LoVo (cell line): ENCODE measurements at regions not wholly inside any gene's neighbourhood (a gene's known extent, or its start where the extent isn't known, plus 50 kb on each side); places are given as distances from the start of the nearest gene placed in this dataset.

Experiments
- DNase-seq: peaks from one replicate; pipeline ENCODE4 v3.0.0-alpha.2; 2016; ENCODE audit warnings: low spot score

- no peak for DNase-seq
Measured at GRCh38 chr21:25025596-25025995, 581.7 kb downstream of the MRPL39 start.

DNA sequence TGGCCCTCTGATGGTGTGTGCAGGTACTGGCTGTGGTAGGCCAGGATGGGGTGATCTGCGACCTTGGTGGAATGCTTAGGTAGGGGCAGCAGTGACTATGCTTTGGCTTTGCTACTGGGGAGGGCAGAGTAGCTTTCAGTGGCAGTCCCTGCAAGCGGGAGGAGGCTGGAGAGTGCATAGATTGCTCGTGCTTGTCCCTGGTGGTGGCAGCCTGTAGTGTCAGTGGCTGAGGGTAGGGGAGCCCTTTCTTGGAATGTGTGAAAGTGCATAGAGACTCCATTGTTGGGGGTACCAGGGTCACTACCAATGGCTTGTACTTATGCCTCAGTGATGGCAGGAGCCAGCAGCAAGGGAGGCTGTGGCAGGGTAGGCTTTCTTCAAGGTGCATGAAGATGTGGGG is 582.6 kb downstream of the MRPL39 start:
- DNase-seq, result no peak

- DNase-seq, result no peak
Measured at GRCh38 chr21:25005388-25005787, 601.9 kb downstream of the MRPL39 start.

DNA sequence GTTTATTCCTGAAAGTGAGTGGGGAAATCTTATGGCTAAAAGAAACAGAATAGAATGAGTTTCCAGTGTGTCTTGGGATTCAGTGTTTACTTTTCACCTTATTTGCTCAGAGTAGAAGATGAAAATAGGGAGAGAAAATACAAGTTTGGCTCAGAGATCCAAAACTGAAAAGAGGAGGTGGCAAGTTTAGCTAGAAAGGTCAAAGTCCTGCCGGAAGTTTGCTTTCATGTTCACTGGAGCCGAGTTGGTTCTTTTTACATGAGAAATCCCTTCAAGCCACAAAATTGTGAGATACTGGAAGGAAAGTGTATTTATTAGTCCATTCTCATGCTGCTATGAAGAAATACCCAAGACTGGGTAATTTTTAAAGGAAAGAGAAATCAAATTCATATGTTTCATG is 604.6 kb downstream of the MRPL39 start:
- DNase-seq, result no peak

GRCh38 chr21:24995216-24995615 is 612.1 kb downstream of the MRPL39 start:
- no peak for DNase-seq

DNA sequence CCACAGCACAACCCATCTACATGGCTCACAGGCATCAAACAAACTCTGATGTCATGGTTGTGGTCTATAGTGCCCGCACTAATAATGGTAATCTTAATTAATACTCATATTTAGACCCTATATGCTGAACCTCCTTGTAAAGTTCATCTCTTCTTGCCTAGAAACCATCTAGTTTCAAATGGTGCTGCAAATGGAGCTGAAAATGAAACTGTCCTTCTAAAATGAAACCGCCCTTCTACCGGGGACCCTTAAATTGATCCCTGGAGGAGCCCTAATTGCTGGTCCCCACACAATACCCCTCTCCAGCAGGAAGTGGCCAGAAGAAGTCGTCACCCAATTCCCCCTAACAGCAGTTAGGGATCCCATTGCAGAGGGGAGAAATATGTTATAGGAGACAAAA is 612.6 kb downstream of the MRPL39 start:
- no peak for DNase-seq

GRCh38 chr21:24989516-24989915 is 617.8 kb downstream of the MRPL39 start:
- DNase-seq, result no peak

GRCh38 chr21:24988941-24989340 is 618.3 kb downstream of the MRPL39 start:
- DNase-seq, result no peak

DNA sequence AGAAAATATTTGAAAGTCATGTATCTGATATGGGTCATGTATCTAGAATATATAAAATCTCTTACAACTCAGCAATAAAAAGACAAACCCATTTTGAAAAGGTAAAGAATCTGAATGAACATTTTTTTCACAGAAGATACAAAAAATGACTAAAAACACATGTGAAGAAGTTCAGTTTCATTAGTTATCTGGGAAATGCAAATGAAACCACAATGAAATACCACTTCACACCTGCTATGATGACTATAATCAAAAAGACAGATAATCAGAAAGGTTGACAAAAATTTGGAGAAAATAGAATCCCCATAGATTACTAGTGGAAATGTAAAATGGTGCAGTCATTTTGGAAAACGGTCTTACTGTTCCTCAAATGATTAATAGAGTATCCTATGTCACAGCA is 631.0 kb downstream of the MRPL39 start:
- DNase-seq, result no peak

- no peak for DNase-seq
Measured at GRCh38 chr21:24969068-24969467, 638.2 kb downstream of the MRPL39 start.

DNA sequence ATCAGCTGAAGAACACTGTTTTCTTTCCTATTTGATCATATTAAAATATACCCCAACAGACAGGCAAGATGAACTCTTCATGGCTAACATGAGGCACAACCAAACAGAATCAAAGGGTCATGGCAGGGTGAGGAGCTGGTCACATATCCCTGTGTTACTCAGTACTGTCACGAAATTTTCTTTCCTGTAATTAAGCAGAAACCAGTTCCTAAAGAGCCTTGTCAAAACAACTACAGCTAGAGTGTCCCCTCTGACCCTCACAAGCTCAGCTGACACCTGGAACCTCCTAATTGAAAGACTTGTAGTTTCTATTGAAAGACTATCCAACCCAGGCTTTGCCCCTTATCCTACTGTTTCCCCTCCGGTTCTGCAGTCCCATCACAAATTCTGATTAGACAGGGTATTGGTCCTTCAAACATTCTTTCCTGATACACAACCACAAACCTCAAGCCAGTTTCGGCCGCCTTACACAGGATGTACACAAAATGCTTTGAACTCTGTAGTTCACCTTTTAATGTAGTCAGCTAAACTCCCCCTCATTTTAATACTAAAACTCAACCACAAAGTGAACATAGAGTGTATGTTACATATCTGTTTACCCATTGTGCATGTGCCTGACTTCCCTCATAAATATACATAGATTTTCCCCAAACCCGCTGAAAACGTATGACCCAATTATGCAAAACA is 651.9 kb downstream of the MRPL39 start:
- no peak for DNase-seq

DNA sequence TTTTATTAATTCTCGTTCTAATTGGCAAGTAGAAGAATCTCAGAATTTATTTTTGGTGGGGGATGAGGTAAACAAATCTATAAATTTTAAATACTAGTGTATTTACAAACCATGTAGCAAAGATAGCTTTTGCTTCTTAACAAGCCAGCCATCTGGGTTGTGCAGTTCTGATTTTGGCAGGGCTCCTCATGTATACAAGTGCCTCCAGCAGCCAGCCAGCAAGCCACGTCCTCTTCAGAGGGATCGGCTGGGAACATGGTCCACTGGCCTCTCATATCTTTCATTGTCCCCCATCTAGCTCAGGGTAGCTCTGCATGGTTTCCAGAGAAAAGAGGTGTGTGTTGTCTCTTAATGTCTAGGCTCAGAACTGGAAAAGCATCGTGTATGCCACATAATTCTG is 659.1 kb downstream of the MRPL39 start:
- no peak for DNase-seq

GRCh38 chr21:24945910-24946309 is 661.4 kb downstream of the MRPL39 start:
- DNase-seq, result no peak

DNA sequence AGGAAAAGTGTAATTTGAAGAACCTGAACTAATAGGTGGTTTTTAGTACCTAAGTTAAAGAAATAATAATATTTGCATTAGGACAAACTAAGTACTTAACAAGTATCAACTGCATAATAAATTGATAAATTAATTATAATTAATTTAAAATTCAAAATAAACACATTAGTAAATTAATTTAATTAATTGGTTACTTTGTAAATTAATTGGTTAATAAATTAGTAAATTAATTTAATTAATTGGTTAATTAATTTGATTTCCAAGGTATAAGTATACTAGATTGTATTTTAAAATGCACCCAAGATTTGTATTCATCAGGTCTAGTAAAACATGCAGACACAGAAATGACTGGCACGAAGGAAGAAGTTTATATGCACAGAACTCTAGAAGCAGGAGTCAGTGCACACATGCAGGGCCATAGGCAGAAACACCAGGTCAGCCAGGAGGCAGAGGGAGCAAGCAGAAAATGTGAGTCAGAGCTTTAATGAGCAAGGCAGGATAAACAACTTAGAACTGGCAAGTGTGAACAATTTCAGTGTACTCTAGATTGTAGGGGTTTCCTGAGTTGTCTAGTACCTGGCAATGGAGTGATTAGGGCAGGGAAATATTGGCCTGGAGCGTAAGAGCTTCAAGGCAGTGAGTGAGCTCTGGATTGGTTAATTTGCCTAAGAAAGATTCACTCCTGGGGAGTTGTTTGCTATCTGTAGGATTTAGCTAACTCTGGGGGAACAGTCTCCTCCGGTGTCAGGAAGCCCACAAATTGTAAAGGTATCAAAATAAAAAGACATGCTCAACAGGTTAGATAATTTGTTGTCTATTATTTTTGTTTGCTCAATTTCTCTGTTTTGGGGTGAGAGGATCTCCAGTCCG is 665.7 kb downstream of the MRPL39 start:
- DNase-seq, result no peak

- DNase-seq, result no peak
Measured at GRCh38 chr21:24939291-24939690, 668.0 kb downstream of the MRPL39 start.

DNA sequence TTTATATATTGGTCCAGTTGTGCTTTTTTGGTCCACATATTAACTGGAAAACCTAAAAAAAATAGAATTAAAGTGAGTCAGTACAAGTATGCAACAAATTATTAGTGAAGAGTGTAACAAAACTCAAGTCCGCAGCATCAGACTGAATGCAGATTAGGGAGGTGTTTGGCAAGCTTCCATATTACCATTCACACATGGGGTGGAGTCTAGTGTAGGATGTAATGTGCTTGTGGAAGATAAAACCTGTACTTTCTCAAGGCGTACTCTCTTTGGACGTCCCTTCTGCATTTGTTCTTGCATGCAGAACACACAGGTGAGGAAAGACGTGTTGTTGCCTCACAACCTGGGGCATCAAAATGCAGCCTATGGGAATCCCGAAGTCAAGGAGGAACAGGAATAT is 668.7 kb downstream of the MRPL39 start:
- DNase-seq, result no peak

DNA sequence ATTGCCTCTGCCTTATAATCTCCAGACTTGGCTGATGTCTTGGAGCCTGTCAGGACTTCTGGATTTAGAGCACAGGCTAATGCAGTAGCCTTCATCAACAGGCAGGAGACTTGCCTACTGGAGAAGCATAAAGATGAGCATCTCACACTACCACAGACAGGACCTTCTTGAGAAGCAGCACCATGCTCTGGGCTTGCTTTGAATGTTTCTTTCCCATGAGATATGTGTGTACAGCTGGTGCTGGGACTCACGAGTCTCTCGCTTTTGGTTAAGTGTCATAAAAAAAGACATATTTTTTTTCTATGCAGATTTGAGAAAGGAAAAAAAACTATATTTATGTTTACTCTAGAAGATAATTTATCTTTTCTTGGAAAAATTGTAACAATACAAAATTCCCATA is 671.3 kb downstream of the MRPL39 start:
- DNase-seq, result no peak

GRCh38 chr21:24910591-24910990 is 696.7 kb downstream of the MRPL39 start:
- DNase-seq, result no peak

GRCh38 chr21:24903994-24904635 is 703.2 kb downstream of the MRPL39 start:
- no peak for DNase-seq

- no peak for DNase-seq
Measured at GRCh38 chr21:24899138-24899537, 708.1 kb downstream of the MRPL39 start.

DNA sequence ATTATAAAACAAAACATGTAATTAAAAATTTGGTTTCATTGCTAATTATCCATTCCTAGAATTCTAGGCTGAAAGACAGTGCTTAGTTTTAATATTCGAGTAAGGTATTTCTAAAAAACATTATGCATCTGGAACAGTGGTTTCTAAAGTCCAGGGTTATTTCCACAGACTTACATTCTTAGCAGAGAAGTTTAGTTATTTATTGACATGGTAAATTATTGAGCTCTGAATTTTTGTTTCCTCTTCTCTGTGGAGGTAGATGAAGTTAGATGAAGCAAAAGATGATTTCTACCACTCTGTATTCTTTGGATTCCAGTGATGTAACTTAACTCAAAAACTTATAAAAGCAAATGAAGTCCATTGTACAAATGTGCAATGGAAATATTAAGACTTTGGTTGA is 709.4 kb downstream of the MRPL39 start:
- DNase-seq, result no peak

GRCh38 chr21:24896735-24897124 is 710.6 kb downstream of the MRPL39 start:
- DNase-seq, result no peak
